ENCODE measurements at regions not wholly inside any gene's neighbourhood (a gene's known extent, or its start where the extent isn't known, plus 50 kb on each side); places are given as distances from the start of the nearest gene placed in this dataset.

- no peak for DNase-seq (ENCODE audit: low read depth)
- no peak overlapping the region for H3K4me3 ChIP-seq (ENCODE audit: low read depth, low read length)
- no peak for TF ChIP-seq CTCF (conservative IDR thresholded peaks at IDR 0.05; ENCODE audit: low read depth, low read length)
Observed at GRCh38 chr11:92546603-92547002, 322.0 kb downstream of the FAT3 start.

- DNase-seq (ENCODE audit: low read depth) = no peak
- no peak for TF ChIP-seq CTCF (conservative IDR thresholded peaks at IDR 0.05; ENCODE audit: low read depth, low read length)
- H3K4me3 ChIP-seq (ENCODE audit: low read depth, low read length) = no peak overlapping the region
Observed at GRCh38 chr11:92550411-92550810, 325.8 kb downstream of the FAT3 start.

- H3K4me3 ChIP-seq (ENCODE audit: low read depth, low read length) = no peak overlapping the region
- DNase-seq (ENCODE audit: low read depth) = no peak
- TF ChIP-seq CTCF (conservative IDR thresholded peaks at IDR 0.05; ENCODE audit: low read depth, low read length) = no peak
Observed at GRCh38 chr11:92550871-92551270, 326.3 kb downstream of the FAT3 start.

- peak; percentile 5 for TF ChIP-seq CTCF (conservative IDR thresholded peaks at IDR 0.05; ENCODE audit: low read depth, low read length)
Observed at GRCh38 chr11:92552942-92553341, 328.3 kb downstream of the FAT3 start.

GRCh38 chr11:92554688-92555087 is 330.1 kb downstream of the FAT3 start:
- DNase-seq (ENCODE audit: low read depth) = no peak
- no peak for TF ChIP-seq CTCF (conservative IDR thresholded peaks at IDR 0.05; ENCODE audit: low read depth, low read length)
- no peak overlapping the region for H3K4me3 ChIP-seq (ENCODE audit: low read depth, low read length)

More at GRCh38 chr11:92552942-92553341, 328.3 kb downstream of the FAT3 start:
- DNase-seq (ENCODE audit: low read depth) = peak; percentile 20
- H3K4me3 ChIP-seq (ENCODE audit: low read depth, low read length) = no peak overlapping the region

GRCh38 chr11:92556431-92556830 is 331.8 kb downstream of the FAT3 start:
- no peak for TF ChIP-seq CTCF (conservative IDR thresholded peaks at IDR 0.05; ENCODE audit: low read depth, low read length)
- H3K4me3 ChIP-seq (ENCODE audit: low read depth, low read length) = no peak overlapping the region
- peak; percentile 22 for DNase-seq (ENCODE audit: low read depth)

GRCh38 chr11:92557879-92558278 is 333.3 kb downstream of the FAT3 start:
- DNase-seq (ENCODE audit: low read depth) = no peak

More at GRCh38 chr11:92557879-92558278, 333.3 kb downstream of the FAT3 start:
- no peak for TF ChIP-seq CTCF (conservative IDR thresholded peaks at IDR 0.05; ENCODE audit: low read depth, low read length)
- no peak overlapping the region for H3K4me3 ChIP-seq (ENCODE audit: low read depth, low read length)

All from choroid plexus epithelial cell (primary cell).